Peyer's patch (tissue), 4 donors: ENCODE measurements at regions not wholly inside any gene's neighbourhood (a gene's known extent, or its start where the extent isn't known, plus 50 kb on each side); places are given as distances from the start of the nearest gene placed in this dataset.

Experiments used
- DNase-seq, 3 donors: peaks; one replicate each; pipeline ENCODE4 v3.0.0-alpha.2; 2017 to 2019
- H3K27ac ChIP-seq, 4 donors: fragments of 200-600 bp; sonication (generic); one replicate each; pipeline ENCODE4 v1.5.1; 2016 to 2019
- H3K27me3 ChIP-seq, 2 donors: fragments of 200-600 bp; sonication (generic); one replicate each; pipeline ENCODE4 v1.5.1; 2019
- H3K36me3 ChIP-seq, 3 donors: fragments of 200-600 bp; sonication (generic); one replicate each; pipeline ENCODE4 v1.5.1; 2016 to 2019
- H3K4me1 ChIP-seq, 4 donors: fragments of 200-600 bp; sonication (generic); one replicate each; pipeline ENCODE4 v1.5.1; 2016 to 2019
- H3K4me3 ChIP-seq, 4 donors: fragments of 200-600 bp; sonication (generic); 1 replicate in 3 of 4; 2 replicates in 1 of 4; pipeline ENCODE4 v1.5.1; 2016 to 2019; ENCODE audit warnings: mild to moderate bottlenecking in 1 of 4
- H3K9me3 ChIP-seq, 4 donors: fragments of 200-600 bp; sonication (generic); one replicate each; pipeline ENCODE4 v1.5.1; 2016 to 2019; ENCODE audit warnings: mild to moderate bottlenecking in 1 of 4
- POLR2A ChIP-seq, 2 donors: fragments of 450-650 bp; IDR thresholded peaks; one replicate each; pipeline ENCODE4 v1.5.1; 2017; ENCODE audit warnings: antibody characterized with exemption in 2 of 2, mild to moderate bottlenecking in 2 of 2, moderate library complexity in 2 of 2
- TF ChIP-seq, protein P1 (sequence below), 6 experiments: fragments of 450-650 bp in 4 of 6; fragments of 200-600 bp in 2 of 6; sonication (generic) in 1 of 6; IDR thresholded peaks; one replicate each; pipeline ENCODE4 v1.5.1; 2017 to 2019; ENCODE audit warnings: antibody characterized with exemption in 6 of 6, mild to moderate bottlenecking in 3 of 6, moderate library complexity in 1 of 6

DNA sequence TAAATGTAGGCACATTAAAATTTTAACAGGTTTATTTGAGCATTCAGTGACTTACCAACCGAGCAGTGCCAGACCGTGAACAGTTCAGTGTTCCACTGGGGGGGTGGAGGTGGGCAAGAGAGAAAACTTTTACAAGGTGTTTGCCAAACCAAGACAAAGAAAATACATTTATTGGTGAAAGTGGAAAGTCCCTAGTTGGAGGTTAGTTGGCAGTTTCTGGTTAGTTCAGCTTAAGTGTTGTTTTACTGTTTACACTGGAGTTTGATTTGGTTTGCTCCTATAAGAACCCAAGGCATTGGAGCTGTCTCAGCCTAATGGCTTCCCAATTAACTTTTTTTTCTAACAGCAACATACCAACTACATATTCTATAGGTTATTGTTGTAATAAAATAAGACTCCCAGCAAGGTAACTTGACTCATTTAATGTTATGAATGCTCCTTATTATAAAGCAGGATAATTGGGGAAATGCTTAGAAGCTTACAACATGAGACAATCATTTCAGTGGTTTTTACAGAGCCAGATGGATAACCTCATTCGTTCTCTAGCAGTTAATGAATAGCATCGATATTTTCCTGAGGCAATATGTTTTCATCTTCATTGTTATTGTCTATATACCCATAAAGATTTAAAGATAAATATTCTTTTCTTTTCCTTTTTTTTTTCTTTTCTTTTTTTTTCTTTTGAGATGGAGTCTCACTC, 115.8 kb downstream of the ETNK1 start:
- no peak overlapping the region for H3K27ac ChIP-seq
- TF ChIP-seq, protein P1, sequence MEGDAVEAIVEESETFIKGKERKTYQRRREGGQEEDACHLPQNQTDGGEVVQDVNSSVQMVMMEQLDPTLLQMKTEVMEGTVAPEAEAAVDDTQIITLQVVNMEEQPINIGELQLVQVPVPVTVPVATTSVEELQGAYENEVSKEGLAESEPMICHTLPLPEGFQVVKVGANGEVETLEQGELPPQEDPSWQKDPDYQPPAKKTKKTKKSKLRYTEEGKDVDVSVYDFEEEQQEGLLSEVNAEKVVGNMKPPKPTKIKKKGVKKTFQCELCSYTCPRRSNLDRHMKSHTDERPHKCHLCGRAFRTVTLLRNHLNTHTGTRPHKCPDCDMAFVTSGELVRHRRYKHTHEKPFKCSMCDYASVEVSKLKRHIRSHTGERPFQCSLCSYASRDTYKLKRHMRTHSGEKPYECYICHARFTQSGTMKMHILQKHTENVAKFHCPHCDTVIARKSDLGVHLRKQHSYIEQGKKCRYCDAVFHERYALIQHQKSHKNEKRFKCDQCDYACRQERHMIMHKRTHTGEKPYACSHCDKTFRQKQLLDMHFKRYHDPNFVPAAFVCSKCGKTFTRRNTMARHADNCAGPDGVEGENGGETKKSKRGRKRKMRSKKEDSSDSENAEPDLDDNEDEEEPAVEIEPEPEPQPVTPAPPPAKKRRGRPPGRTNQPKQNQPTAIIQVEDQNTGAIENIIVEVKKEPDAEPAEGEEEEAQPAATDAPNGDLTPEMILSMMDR (IDR thresholded peaks at IDR 0.05): no peak
- TF ChIP-seq POLR2A (IDR thresholded peaks at IDR 0.05): no peak
- no peaks in the 10 kb centered on the region for H3K9me3 ChIP-seq
- no peaks in the 10 kb centered on the region for H3K36me3 ChIP-seq
- H3K27me3 ChIP-seq: no peaks in the 10 kb centered on the region
- no peak for DNase-seq
- no peaks in the 10 kb centered on the region for H3K4me1 ChIP-seq
- no peak overlapping the region for H3K4me3 ChIP-seq

DNA sequence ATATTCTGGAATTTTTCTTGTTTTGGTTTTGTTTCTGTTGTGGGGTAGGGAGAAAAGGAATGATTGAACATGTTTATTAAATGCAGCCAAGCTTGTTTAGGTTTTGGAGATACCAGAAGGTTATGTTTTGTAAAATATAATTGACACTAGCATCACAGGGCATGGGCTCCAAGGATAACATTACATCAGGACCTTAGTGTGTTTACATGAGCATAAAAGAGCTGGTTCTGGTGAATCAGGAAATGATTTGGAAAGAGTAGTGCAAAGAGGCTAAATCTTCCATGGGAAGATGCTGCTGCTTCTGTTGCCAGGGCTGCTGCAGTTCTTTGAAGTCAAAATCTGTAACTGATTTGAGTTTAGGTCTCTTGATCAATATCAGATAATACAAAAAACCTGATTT, 118.7 kb downstream of the ETNK1 start:
- no peak overlapping the region for H3K27ac ChIP-seq
- no peaks in the 10 kb centered on the region for H3K36me3 ChIP-seq
- DNase-seq: no peak
- H3K4me3 ChIP-seq: no peak overlapping the region
- no peaks in the 10 kb centered on the region for H3K4me1 ChIP-seq
- H3K9me3 ChIP-seq: no peaks in the 10 kb centered on the region
- no peaks in the 10 kb centered on the region for H3K27me3 ChIP-seq
- TF ChIP-seq, protein P1 (IDR thresholded peaks at IDR 0.05): no peak
- TF ChIP-seq POLR2A (IDR thresholded peaks at IDR 0.05): no peak

DNA sequence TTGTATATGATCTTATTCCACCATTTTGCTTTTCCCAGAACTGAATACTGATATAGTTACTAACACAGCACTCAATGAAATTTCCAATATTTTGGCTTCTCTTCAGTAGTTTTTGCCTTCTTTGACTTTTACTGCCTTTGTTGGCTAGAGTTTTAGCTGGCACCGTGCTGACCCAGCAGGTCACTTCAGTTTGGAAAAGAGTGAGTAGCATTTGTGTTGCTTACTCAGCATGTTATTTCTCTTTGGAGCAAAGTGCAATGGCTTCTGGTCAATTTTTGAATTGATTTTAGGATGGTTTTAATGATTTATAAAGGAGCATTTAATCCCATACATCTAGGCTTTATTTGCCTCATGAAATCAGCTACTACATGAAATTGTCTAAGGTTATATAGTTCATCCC, 119.2 kb downstream of the ETNK1 start:
- H3K27ac ChIP-seq: no peak overlapping the region
- TF ChIP-seq, protein P1 (IDR thresholded peaks at IDR 0.05): no peak
- TF ChIP-seq POLR2A (IDR thresholded peaks at IDR 0.05): no peak
- no peaks in the 10 kb centered on the region for H3K27me3 ChIP-seq
- H3K4me1 ChIP-seq: no peaks in the 10 kb centered on the region
- no peaks in the 10 kb centered on the region for H3K36me3 ChIP-seq
- DNase-seq: no peak
- H3K4me3 ChIP-seq: no peak overlapping the region
- no peaks in the 10 kb centered on the region for H3K9me3 ChIP-seq

DNA sequence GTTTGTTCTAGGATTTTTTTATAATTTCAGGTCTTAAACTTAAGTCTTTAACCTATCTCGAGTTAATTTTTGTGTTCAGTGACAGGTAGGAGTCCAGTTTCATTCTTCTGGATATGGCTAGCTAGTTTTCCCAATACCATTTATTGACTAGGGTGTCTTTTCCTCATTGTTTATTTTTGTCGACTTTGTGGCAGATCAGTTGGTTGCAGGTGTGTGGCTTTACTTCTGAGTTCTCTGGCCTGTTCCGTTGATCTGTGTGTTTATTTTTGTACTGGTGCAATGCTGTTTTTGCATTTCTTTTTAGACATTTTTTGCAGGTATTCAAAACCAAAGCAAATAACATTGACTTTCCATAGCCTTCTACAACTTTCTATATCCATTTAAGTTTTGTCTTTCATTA, 121.7 kb downstream of the ETNK1 start:
- Histone ChIP-seq H3K9me3 (no peaks in the 10 kb centered on the region), H3K36me3 (no peaks in the 10 kb centered on the region), H3K27me3 (no peaks in the 10 kb centered on the region), H3K4me3 (no peak overlapping the region), H3K4me1 (no peaks in the 10 kb centered on the region), H3K27ac (no peak overlapping the region)
- TF ChIP-seq, protein P1 (IDR thresholded peaks at IDR 0.05): no peak
- no peak for DNase-seq

DNA sequence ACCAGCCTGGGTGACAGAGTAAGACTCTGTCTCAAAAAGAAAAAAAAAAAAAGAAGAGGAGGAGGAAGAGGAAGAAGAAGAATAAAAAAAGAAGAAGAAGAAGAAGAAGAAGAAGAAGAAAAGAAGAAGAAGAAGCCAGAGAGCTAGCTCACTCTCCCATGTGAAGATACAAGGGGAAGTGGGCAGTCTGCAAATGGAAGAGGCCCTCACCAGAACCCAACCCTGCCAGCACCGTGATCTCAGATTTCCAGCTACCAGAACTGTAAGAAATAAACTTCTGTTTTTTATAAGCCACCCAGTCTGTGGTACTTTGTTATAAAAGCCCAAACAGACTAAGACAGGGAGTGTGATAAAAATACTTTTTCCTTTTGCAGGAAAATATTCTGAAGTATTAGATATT, 130.7 kb downstream of the ETNK1 start:
- TF ChIP-seq, protein P1 (IDR thresholded peaks at IDR 0.05): no peak
- no peak for TF ChIP-seq POLR2A (IDR thresholded peaks at IDR 0.05)
- Histone ChIP-seq H3K36me3 (no peaks in the 10 kb centered on the region), H3K27me3 (no peaks in the 10 kb centered on the region), H3K9me3 (no peaks in the 10 kb centered on the region), H3K4me3 (no peak overlapping the region), H3K4me1 (no peaks in the 10 kb centered on the region), H3K27ac (no peak overlapping the region)
- no peak for DNase-seq
